ENCODE measurements at regions not wholly inside any gene's neighbourhood (a gene's known extent, or its start where the extent isn't known, plus 50 kb on each side); places are given as distances from the start of the nearest gene placed in this dataset.
"Not testable (repeated sequence)": the region's sequence is repeated elsewhere in the genome, so short reads cannot be mapped to it uniquely, and the experiment has no call there.

GRCh38 chr18:11506856-11507255 is 102.5 kb upstream of the SLC35G4 start:
- no peak for DNase-seq

GRCh38 chr18:11505993-11506392 is 103.4 kb upstream of the SLC35G4 start:
- DNase-seq, result no peak

GRCh38 chr18:11504962-11505361 is 104.4 kb upstream of the SLC35G4 start:
- no peak for DNase-seq

- no peak for DNase-seq
Measured at GRCh38 chr18:11502368-11502767, 107.0 kb upstream of the SLC35G4 start.

- DNase-seq, result no peak
Measured at GRCh38 chr18:11501352-11501751, 108.0 kb upstream of the SLC35G4 start.

- DNase-seq, result no peak
Measured at GRCh38 chr18:11500153-11501122, 109.0 kb upstream of the SLC35G4 start.

- DNase-seq, result no peak
Measured at GRCh38 chr18:11498821-11499220, 110.6 kb upstream of the SLC35G4 start.

- DNase-seq, result no peak
Measured at GRCh38 chr18:11497585-11497984, 111.8 kb upstream of the SLC35G4 start.

- no peak for DNase-seq
Measured at GRCh38 chr18:11496526-11497172, 112.7 kb upstream of the SLC35G4 start.

GRCh38 chr18:11495441-11495840 is 114.0 kb upstream of the SLC35G4 start:
- no peak for DNase-seq

GRCh38 chr18:11494107-11494506 is 115.3 kb upstream of the SLC35G4 start:
- no peak for DNase-seq

- DNase-seq, result no peak
Measured at GRCh38 chr18:11489266-11489899, 120.0 kb upstream of the SLC35G4 start.

- DNase-seq, result no peak
Measured at GRCh38 chr18:11488175-11488574, 121.2 kb upstream of the SLC35G4 start.

- no peak for DNase-seq
Measured at GRCh38 chr18:11487390-11487789, 122.0 kb upstream of the SLC35G4 start.

GRCh38 chr18:11482271-11482670 is 127.1 kb upstream of the SLC35G4 start:
- no peak for DNase-seq

- DNase-seq, result no peak
Measured at GRCh38 chr18:11480692-11481091, 128.7 kb upstream of the SLC35G4 start.

- DNase-seq, result not testable (repeated sequence)
Measured at GRCh38 chr18:11479031-11479430, 130.4 kb upstream of the SLC35G4 start.

- no peak for DNase-seq
Measured at GRCh38 chr18:11470941-11471340, 138.5 kb upstream of the SLC35G4 start.

- no peak for DNase-seq
Measured at GRCh38 chr18:11468617-11469016, 140.8 kb upstream of the SLC35G4 start.

- DNase-seq, result no peak
Measured at GRCh38 chr18:11468120-11468519, 141.3 kb upstream of the SLC35G4 start.

- DNase-seq, result no peak
Measured at GRCh38 chr18:11467611-11468010, 141.8 kb upstream of the SLC35G4 start.

GRCh38 chr18:11464129-11464528 is 145.3 kb upstream of the SLC35G4 start:
- no peak for DNase-seq

GRCh38 chr18:11458447-11458846 is 150.9 kb upstream of the SLC35G4 start:
- DNase-seq, result no peak

GRCh38 chr18:11457853-11458252 is 151.5 kb upstream of the SLC35G4 start:
- DNase-seq, result not testable (repeated sequence)
